Caco-2 (cell line): ENCODE measurements at regions not wholly inside any gene's neighbourhood (a gene's known extent, or its start where the extent isn't known, plus 50 kb on each side); places are given as distances from the start of the nearest gene placed in this dataset.

ENCODE experiments used
- BruUV-seq: library from RNA; stranded (reverse); fragments of 400-500 nt; replicated peaks from 2 replicates; lab custom pipeline; 2021; lab: Mats Ljungman, UMichigan
- CTCF ChIA-PET: fragments of 300-600 bp; sonication (Branson Sonifier 250); formaldehyde crosslinking; loops from one replicate; lab custom pipeline; 2022; ENCODE audit warnings: antibody characterized with exemption; lab: Charles Lee
- POLR2A ChIA-PET: fragments of 300-600 bp; sonication (Branson Sonifier 250); formaldehyde crosslinking; loops from one replicate; lab custom pipeline; 2022; ENCODE audit warnings: antibody characterized with exemption; lab: Charles Lee
- DNase-seq, 2 experiments: peaks; one replicate each; pipeline versions ENCODE4 v3.0.0 to v3.0.0-alpha.2; 2020 to 2022
- H3K27me3 ChIP-seq: replicated peaks from 2 replicates; pipeline ENCODE4 v1.6.0; 2011; ENCODE audit warnings: low read length; ENCODE audit not compliant: control insufficient read depth, insufficient read depth
- H3K36me3 ChIP-seq: 2 replicates; pipeline ENCODE4 v1.5.1; 2011; ENCODE audit warnings: low read length; ENCODE audit not compliant: control insufficient read depth, insufficient read depth
- H3K4me1 ChIP-seq: fragments of 250-450 bp; sonication (Bioruptor Pico); 2 replicates; pipeline ENCODE4 v1.5.1; 2020; ENCODE audit warnings: mild to moderate bottlenecking
- H3K4me3 ChIP-seq: 2 replicates; pipeline ENCODE4 v1.5.1; 2011; ENCODE audit warnings: low read depth, mild to moderate bottlenecking, control low read depth, low read length
- H3K9me3 ChIP-seq: fragments of 250-450 bp; sonication (Bioruptor Pico); 2 replicates; pipeline ENCODE4 v1.5.1; 2020; ENCODE audit warnings: mild to moderate bottlenecking, moderate library complexity
- H3K27ac Mint-ChIP-seq: one replicate; pipeline ENCODE4 v1.8.0; 2022; ENCODE audit warnings: mixed read lengths; ENCODE audit not compliant: unreplicated experiment
- H3K27me3 Mint-ChIP-seq: one replicate; pipeline ENCODE4 v1.8.0; 2022; ENCODE audit warnings: mixed read lengths; ENCODE audit not compliant: insufficient read depth, unreplicated experiment
- H3K36me3 Mint-ChIP-seq: one replicate; pipeline ENCODE4 v1.8.0; 2022; ENCODE audit warnings: mild to moderate bottlenecking, mixed read lengths; ENCODE audit not compliant: insufficient read depth, unreplicated experiment
- H3K4me1 Mint-ChIP-seq: one replicate; pipeline ENCODE4 v1.8.0; 2022; ENCODE audit warnings: low read depth, mixed read lengths; ENCODE audit not compliant: unreplicated experiment
- H3K4me3 Mint-ChIP-seq: one replicate; pipeline ENCODE4 v1.8.0; 2022; ENCODE audit warnings: mild to moderate bottlenecking, moderate library complexity, mixed read lengths; ENCODE audit not compliant: unreplicated experiment
- H3K9me3 Mint-ChIP-seq: one replicate; pipeline ENCODE4 v1.8.0; 2022; ENCODE audit warnings: mixed read lengths; ENCODE audit not compliant: unreplicated experiment
- intact Hi-C: fragments of 100-400 bp; cut with micrococcal nuclease; formaldehyde crosslinking; loops from one replicate; pipeline ENCODE4 v1.10.0; 2022; ENCODE audit not compliant: unreplicated experiment
- TF ChIP-seq, protein P1 (sequence below), 2 experiments: fragments of 200-600 bp in 1 of 2; IDR thresholded peaks; 1 replicate in 1 of 2; 2 replicates in 1 of 2; pipeline versions ENCODE4 v1.5.1 to v1.8.0; 2011 to 2022; ENCODE audit warnings: antibody characterized with exemption in 1 of 2, control low read depth in 1 of 2, inconsistent platforms in 1 of 2, low read depth in 1 of 2, low read length in 1 of 2, mild to moderate bottlenecking in 1 of 2, moderate library complexity in 1 of 2; ENCODE audit not compliant: insufficient read depth in 1 of 2, severe bottlenecking in 1 of 2, unreplicated experiment in 1 of 2

DNA sequence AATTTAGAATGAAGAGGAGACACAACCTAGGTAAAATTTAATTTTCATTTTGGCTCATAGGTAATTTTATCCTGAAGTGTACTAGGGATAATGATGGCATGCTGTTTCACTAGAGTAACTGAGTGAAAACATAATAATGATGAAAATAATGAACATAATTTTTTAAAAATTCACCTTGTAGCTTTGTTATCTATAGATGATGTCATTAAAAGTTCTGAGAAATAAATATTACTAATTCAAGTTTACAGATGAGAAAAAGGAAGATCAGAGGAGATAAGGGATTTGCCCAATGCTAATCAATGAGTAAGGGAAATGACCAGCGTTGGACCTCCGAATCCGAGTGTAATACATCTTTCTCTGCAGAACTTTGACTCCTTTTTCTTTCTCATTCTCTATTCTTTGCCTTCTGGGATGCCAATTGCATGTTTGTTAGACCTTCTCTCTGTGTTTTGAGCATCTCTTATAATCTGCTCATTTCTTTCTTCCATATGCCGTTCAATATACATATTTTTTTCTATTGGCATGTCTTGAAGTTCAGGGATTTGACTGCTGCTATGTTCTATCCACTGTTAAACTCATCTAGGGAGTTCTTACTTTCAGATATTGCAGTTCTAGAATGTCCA, 186.5 kb downstream of the SNX19 start:
- Mint-ChIP-seq H3K27me3 (peaks cover 17% of the 10 kb centered on the region), H3K27ac (no peak overlapping the region), H3K36me3 (no peaks in the 10 kb centered on the region), H3K9me3 (peaks cover 31% of the 10 kb centered on the region), H3K4me3 (no peak overlapping the region), H3K4me1 (no peaks in the 10 kb centered on the region)
- no TSS peak for BruUV-seq
- Histone ChIP-seq H3K4me3 (no peak overlapping the region), H3K27me3 (no peaks in the 10 kb centered on the region), H3K36me3 (no peaks in the 10 kb centered on the region), H3K9me3 (peaks cover 7% of the 10 kb centered on the region), H3K4me1 (no peaks in the 10 kb centered on the region)
- DNase-seq = no peak
- intact Hi-C loops = no loop called here
- ChIA-PET POLR2A (no interaction called here), CTCF (no interaction called here)
- TF ChIP-seq, protein P1, sequence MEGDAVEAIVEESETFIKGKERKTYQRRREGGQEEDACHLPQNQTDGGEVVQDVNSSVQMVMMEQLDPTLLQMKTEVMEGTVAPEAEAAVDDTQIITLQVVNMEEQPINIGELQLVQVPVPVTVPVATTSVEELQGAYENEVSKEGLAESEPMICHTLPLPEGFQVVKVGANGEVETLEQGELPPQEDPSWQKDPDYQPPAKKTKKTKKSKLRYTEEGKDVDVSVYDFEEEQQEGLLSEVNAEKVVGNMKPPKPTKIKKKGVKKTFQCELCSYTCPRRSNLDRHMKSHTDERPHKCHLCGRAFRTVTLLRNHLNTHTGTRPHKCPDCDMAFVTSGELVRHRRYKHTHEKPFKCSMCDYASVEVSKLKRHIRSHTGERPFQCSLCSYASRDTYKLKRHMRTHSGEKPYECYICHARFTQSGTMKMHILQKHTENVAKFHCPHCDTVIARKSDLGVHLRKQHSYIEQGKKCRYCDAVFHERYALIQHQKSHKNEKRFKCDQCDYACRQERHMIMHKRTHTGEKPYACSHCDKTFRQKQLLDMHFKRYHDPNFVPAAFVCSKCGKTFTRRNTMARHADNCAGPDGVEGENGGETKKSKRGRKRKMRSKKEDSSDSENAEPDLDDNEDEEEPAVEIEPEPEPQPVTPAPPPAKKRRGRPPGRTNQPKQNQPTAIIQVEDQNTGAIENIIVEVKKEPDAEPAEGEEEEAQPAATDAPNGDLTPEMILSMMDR (IDR thresholded peaks at IDR 0.05; ENCODE audit: insufficient read depth in 1 of 2, low read depth in 1 of 2, low read length in 1 of 2, severe bottlenecking in 1 of 2, unreplicated experiment in 1 of 2) = no peak

DNA sequence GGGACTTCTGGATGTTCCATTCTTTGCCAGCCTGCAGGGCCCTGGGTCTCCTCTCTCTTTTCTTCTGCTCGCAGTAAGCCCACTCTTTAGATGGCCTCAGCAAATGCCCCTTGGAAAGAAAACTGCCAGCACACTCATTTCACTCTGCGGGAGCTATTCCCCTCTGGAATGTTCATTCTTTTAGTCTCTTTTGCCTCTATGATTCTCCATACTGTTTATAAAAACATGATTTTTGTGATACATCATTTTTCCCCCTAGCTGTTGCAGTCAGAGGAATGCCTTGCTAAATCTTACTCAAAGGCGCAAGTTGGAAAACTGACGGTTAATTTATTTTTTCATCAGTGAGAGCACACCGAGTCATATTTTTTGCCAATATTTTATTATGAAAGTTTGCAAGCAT, 184.9 kb downstream of the SNX19 start:
- CTCF ChIA-PET = no interaction called here
- TF ChIP-seq, protein P1 (IDR thresholded peaks at IDR 0.05; ENCODE audit: insufficient read depth in 1 of 2, low read depth in 1 of 2, low read length in 1 of 2, severe bottlenecking in 1 of 2, unreplicated experiment in 1 of 2) = no peak

DNA sequence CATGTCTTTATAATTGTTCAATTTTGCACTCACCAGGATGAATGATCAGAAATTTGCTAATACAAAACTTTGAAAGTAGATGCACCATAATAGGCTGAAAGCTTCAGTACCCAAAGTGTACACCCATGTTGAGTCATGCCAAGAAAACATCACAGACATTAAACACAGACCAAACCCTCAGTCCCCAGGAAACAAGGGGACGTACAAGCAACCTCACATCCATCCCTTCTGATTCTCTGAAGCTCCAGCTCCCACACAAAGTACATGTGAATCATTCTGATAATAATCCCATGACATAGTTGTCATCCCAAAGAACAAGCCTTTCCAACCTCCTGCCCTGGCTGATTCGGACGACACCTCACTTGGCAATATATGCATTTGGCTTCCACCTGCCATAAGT, 183.8 kb downstream of the SNX19 start:
- intact Hi-C loops = no loop called here
- ChIA-PET POLR2A (no interaction called here), CTCF (no interaction called here)
- H3K36me3 Mint-ChIP-seq = no peaks in the 10 kb centered on the region
- peaks cover 11% of the 10 kb centered on the region for H3K27me3 Mint-ChIP-seq
- peaks cover 4% of the 10 kb centered on the region for H3K4me1 ChIP-seq
- H3K9me3 Mint-ChIP-seq = peaks cover 40% of the 10 kb centered on the region
- DNase-seq = no peak
- no peaks in the 10 kb centered on the region for H3K27me3 ChIP-seq
- peaks cover 7% of the 10 kb centered on the region for H3K9me3 ChIP-seq
- BruUV-seq = no TSS peak
- TF ChIP-seq, protein P1 (IDR thresholded peaks at IDR 0.05; ENCODE audit: insufficient read depth in 1 of 2, low read depth in 1 of 2, low read length in 1 of 2, severe bottlenecking in 1 of 2, unreplicated experiment in 1 of 2) = no peak
- no peak overlapping the region for H3K4me3 Mint-ChIP-seq
- no peaks in the 10 kb centered on the region for H3K4me1 Mint-ChIP-seq
- no peaks in the 10 kb centered on the region for H3K36me3 ChIP-seq
- H3K4me3 ChIP-seq = no peak overlapping the region
- H3K27ac Mint-ChIP-seq = no peak overlapping the region

More for the DNA sequence above, 184.9 kb downstream of the SNX19 start:
- H3K27ac Mint-ChIP-seq = no peak overlapping the region
- H3K4me1 ChIP-seq = no peaks in the 10 kb centered on the region
- no peaks in the 10 kb centered on the region for H3K36me3 Mint-ChIP-seq
- no peaks in the 10 kb centered on the region for H3K36me3 ChIP-seq
- no peaks in the 10 kb centered on the region for H3K27me3 ChIP-seq
- intact Hi-C loops = no loop called here
- BruUV-seq = no TSS peak
- H3K9me3 ChIP-seq = peaks cover 7% of the 10 kb centered on the region
- no peak overlapping the region for H3K4me3 Mint-ChIP-seq
- H3K4me1 Mint-ChIP-seq = no peaks in the 10 kb centered on the region
- H3K9me3 Mint-ChIP-seq = peaks cover 40% of the 10 kb centered on the region
- POLR2A ChIA-PET = no interaction called here
- DNase-seq = no peak
- H3K4me3 ChIP-seq = no peak overlapping the region
- peaks cover 11% of the 10 kb centered on the region for H3K27me3 Mint-ChIP-seq
